ENCODE measurements at regions not wholly inside any gene's neighbourhood (a gene's known extent, or its start where the extent isn't known, plus 50 kb on each side); places are given as distances from the start of the nearest gene placed in this dataset.

DNA sequence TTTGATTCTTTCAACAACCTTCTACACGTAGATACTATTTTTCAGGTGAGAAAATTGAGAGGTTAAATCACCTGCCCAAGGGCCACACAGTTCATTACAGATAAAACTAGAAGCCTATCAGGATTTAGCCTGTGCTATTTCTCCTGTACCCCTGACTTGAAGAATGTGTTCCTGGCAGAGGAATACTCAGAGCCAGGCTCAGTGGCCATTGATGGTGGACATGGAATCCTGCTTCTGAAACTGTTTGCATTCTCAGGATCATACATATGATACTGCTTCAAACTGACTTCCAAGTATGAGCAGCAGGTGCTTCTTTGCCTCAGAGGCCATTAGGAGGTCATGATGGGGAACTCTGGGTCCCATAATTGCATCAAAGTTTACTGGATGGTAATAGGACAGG is 348.6 kb downstream of the ADRA2A start (continued):
- TF ChIP-seq BCL3 (IDR thresholded peaks at IDR 0.05; ENCODE audit: borderline replicate concordance, insufficient read depth, low read depth, low read length, poor library complexity, severe bottlenecking) (no peak), ZSCAN29 (IDR thresholded peaks at IDR 0.05) (no peak)
- TF ChIP-seq, protein P1, sequence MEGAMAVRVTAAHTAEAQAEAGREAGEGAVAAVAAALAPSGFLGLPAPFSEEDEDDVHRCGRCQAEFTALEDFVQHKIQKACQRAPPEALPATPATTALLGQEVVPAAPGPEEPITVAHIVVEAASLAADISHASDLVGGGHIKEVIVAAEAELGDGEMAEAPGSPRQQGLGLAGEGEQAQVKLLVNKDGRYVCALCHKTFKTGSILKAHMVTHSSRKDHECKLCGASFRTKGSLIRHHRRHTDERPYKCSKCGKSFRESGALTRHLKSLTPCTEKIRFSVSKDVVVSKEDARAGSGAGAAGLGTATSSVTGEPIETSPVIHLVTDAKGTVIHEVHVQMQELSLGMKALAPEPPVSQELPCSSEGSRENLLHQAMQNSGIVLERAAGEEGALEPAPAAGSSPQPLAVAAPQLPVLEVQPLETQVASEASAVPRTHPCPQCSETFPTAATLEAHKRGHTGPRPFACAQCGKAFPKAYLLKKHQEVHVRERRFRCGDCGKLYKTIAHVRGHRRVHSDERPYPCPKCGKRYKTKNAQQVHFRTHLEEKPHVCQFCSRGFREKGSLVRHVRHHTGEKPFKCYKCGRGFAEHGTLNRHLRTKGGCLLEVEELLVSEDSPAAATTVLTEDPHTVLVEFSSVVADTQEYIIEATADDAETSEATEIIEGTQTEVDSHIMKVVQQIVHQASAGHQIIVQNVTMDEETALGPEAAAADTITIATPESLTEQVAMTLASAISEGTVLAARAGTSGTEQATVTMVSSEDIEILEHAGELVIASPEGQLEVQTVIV (IDR thresholded peaks at IDR 0.05; ENCODE audit: borderline replicate concordance, partially characterized antibody), result no peak

DNA sequence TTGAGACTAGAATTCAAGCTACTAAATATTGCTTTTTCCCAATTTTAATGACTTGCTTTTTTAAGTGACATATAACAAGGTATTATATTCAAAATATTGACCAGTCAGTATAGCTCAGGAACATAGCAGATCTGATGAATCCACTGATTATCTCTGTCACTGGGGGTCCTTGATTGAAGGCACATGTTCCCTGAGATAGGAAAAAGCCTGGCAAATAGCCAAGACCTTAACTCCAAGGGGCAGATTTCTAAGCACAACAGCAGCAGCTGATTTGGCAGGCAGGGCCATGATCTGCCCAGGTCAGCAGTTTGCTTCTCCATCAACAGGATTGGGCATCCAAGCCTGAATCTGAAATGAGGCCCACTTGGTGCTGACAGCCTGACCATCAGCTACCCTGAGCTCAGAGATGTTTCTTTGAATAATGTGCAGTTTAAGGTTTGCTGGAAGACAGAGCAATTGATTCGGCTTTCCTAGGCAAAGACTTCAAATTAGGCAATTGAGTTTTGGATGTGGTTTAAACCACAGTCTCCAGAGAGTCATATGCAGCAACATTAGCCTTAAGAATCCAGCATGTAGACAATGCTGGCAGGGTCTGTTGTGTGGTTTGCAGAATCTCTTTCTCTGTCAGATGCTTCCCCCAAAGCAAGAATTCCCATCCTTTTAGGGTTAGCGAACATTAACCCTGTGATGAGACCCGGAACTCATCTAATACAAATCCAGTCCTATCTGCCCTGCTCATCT is 352.6 kb downstream of the ADRA2A start:
- Histone ChIP-seq H4K20me1 (ENCODE audit: control insufficient read depth, insufficient read depth) (no peaks in the 10 kb centered on the region), H3K4me2 (ENCODE audit: control insufficient read depth, insufficient read depth) (no peak overlapping the region), H3K27me3 (replicated peaks in 1 of 2; ENCODE audit: control insufficient read depth in 2 of 2, insufficient read depth in 2 of 2, low read length in 1 of 2) (no peaks in the 10 kb centered on the region), H3K4me3 (no peak overlapping the region), H3K9ac (ENCODE audit: control insufficient read depth, insufficient read depth, low read length) (no peak overlapping the region), H2AFZ (ENCODE audit: control insufficient read depth, low read depth, low read length) (no peak overlapping the region), H3K9me3 (replicated peaks; ENCODE audit: control insufficient read depth, insufficient read depth, low read length) (no peaks in the 10 kb centered on the region), H3K36me3 (ENCODE audit: control insufficient read depth in 2 of 2, insufficient read depth in 2 of 2, low read length in 1 of 2) (no peaks in the 10 kb centered on the region), H3K4me1 (ENCODE audit: control insufficient read depth, insufficient read depth, low read length) (no peaks in the 10 kb centered on the region), H3K27ac (ENCODE audit: control insufficient read depth, insufficient read depth) (no peak overlapping the region), H3K79me2 (ENCODE audit: control insufficient read depth, insufficient read depth, low read length) (no peaks in the 10 kb centered on the region)
- WGBS (ENCODE audit: insufficient coverage, insufficient replicate concordance, low lambda C conversion rate, missing lambda C conversion rate), result 14% methylated on average over 3 of the region's 3 CpGs
- ATAC-seq (no peak), FAIRE-seq (no peak), DNase-seq (ENCODE audit: low read depth, low spot score) (no peak)
- RAD21 ChIA-PET (ENCODE audit: unreplicated experiment), result no interaction called here
- POLR2A ChIA-PET, result no interaction called here
- BruUV-seq (replicated peaks), result no TSS peak
- CTCF ChIA-PET, result no interaction called here
- intact Hi-C loops (cut with micrococcal nuclease; ENCODE audit: unreplicated experiment) (no loop called here), in situ Hi-C loops (cut with MboI) (no loop called here)
- SMC1A ChIA-PET (ENCODE audit: uncharacterized antibody, unreplicated experiment), result no interaction called here
- TF ChIP-seq IRF4 (IDR thresholded peaks at IDR 0.05; ENCODE audit: low read depth, low read length) (no peak), MLLT1 (IDR thresholded peaks at IDR 0.05) (no peak), KAT2A (conservative IDR thresholded peaks at IDR 0.05; ENCODE audit: control insufficient read depth, low read depth, low read length) (no peak), BCLAF1 (IDR thresholded peaks at IDR 0.05) (no peak), IKZF2 (IDR thresholded peaks at IDR 0.05) (no peak), RCOR1 (conservative IDR thresholded peaks at IDR 0.05; ENCODE audit: low read depth, low read length) (no peak), SMAD5 (IDR thresholded peaks at IDR 0.05; ENCODE audit: low read depth) (no peak), RB1 (IDR thresholded peaks at IDR 0.05; ENCODE audit: borderline replicate concordance) (no peak), CHD1 (IDR thresholded peaks at IDR 0.05; ENCODE audit: low read depth, low read length) (no peak)
- TF ChIP-seq, protein P2, sequence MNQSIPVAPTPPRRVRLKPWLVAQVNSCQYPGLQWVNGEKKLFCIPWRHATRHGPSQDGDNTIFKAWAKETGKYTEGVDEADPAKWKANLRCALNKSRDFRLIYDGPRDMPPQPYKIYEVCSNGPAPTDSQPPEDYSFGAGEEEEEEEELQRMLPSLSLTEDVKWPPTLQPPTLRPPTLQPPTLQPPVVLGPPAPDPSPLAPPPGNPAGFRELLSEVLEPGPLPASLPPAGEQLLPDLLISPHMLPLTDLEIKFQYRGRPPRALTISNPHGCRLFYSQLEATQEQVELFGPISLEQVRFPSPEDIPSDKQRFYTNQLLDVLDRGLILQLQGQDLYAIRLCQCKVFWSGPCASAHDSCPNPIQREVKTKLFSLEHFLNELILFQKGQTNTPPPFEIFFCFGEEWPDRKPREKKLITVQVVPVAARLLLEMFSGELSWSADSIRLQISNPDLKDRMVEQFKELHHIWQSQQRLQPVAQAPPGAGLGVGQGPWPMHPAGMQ (IDR thresholded peaks at IDR 0.05; ENCODE audit: borderline replicate concordance), result no peak
